ENCODE measurements at regions not wholly inside any gene's neighbourhood (a gene's known extent, or its start where the extent isn't known, plus 50 kb on each side); places are given as distances from the start of the nearest gene placed in this dataset.

- no peak for TF ChIP-seq CTCF (IDR thresholded peaks at IDR 0.05; ENCODE audit: poor library complexity)
- TF ChIP-seq EZH2 (IDR thresholded peaks at IDR 0.05; ENCODE audit: borderline replicate concordance), result no peak
These were observed 905.3 kb downstream of the KCNMA1 start for GRCh38 chr10:76732306-76732705.
